GM19395 (cell line): ENCODE measurements at regions not wholly inside any gene's neighbourhood (a gene's known extent, or its start where the extent isn't known, plus 50 kb on each side); places are given as distances from the start of the nearest gene placed in this dataset.

ENCODE experiments used
- ATAC-seq: cut with Tn5 transposase; IDR thresholded peaks from one replicate; pipeline ENCODE4 v1.9.1; 2021; ENCODE audit warnings: mild to moderate bottlenecking, moderate library complexity; ENCODE audit not compliant: unreplicated experiment

DNA sequence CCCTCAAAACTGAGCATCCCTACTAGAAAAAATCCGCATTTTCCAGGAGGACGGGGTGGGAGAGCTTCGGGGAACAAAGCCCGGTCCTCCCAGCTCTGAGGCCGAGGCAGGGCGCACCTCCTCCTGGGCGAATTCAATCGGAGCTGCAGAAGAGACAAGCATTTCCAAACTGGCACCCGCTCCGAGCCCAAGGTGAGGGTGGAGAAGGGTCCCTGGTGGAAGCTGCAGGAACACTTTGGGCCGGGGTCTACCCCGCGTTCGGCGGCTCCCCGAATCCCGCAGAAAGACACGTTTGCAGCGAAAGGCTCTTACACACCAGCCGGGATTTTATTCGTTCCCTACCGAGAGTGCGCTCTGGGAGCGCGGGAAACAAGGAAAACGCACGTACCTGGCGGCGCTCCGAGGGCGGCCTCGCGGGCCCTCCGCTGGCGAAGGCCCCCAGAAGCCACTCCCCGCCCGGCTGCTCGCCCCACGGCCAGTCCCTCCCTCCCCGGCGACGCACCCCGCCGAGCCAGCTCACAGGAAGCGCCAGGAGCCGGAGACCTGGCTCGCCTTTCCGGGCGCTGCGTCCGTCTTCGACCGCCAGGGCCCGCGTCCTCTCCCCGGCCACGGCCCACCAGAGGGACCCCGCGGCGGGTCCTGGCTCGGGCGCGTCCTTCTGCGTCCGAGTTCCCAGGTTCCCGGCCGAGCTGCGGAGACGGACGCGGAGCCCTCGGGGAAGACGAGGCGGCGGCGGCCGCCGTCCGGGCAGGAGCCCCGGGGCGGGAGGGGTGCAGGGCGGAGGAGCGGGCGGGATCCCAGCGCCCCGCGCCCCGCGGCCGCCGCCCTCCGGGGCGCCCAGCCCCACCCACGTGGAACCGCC, 49.8 kb upstream of the BAHCC1 start:
- ATAC-seq, result peak; percentile 53
